ENCODE measurements at regions not wholly inside any gene's neighbourhood (a gene's known extent, or its start where the extent isn't known, plus 50 kb on each side); places are given as distances from the start of the nearest gene placed in this dataset.

GRCh38 chr3:95654570-95655362 is 1159.6 kb upstream of the EPHA6 start:
- TF ChIP-seq CTCF (IDR thresholded peaks at IDR 0.05; ENCODE audit: borderline replicate concordance, extremely low read depth, low read length, poor library complexity, severe bottlenecking) (no peak), EZH2 (IDR thresholded peaks at IDR 0.05; ENCODE audit: borderline replicate concordance, low read depth, low read length, severe bottlenecking) (no peak)
- no peak overlapping the region for H2AFZ ChIP-seq (ENCODE audit: low read depth, low read length)

GRCh38 chr3:95655363-95655986 is 1158.9 kb upstream of the EPHA6 start:
- H3K27me3 ChIP-seq (ENCODE audit: insufficient read depth, low read length, poor library complexity): no peaks in the 10 kb centered on the region
- no peak overlapping the region for H2AFZ ChIP-seq (ENCODE audit: low read depth, low read length)
- no peak overlapping the region for H3K4me3 ChIP-seq (ENCODE audit: low read depth in 1 of 2, low read length in 2 of 2)
- no peaks in the 10 kb centered on the region for H3K4me1 ChIP-seq (ENCODE audit: insufficient read depth, low read length)
- H3K79me2 ChIP-seq (ENCODE audit: insufficient read depth, low read length): no peaks in the 10 kb centered on the region
- H3K4me2 ChIP-seq (ENCODE audit: insufficient read depth, low read length): no peak overlapping the region
- H3K36me3 ChIP-seq (ENCODE audit: insufficient read depth, low read length): no peaks in the 10 kb centered on the region
- DNase-seq: no peak
- no peaks in the 10 kb centered on the region for H4K20me1 ChIP-seq (ENCODE audit: insufficient read depth, low read length)
- TF ChIP-seq EZH2 (IDR thresholded peaks at IDR 0.05; ENCODE audit: borderline replicate concordance, low read depth, low read length, severe bottlenecking): no peak
- TF ChIP-seq CTCF (IDR thresholded peaks at IDR 0.05; ENCODE audit: borderline replicate concordance, extremely low read depth, low read length, poor library complexity, severe bottlenecking): no peak
- no peak overlapping the region for H3K9ac ChIP-seq (ENCODE audit: low read depth, low read length)
- no peak overlapping the region for H3K27ac ChIP-seq (ENCODE audit: low read length)
- no peaks in the 10 kb centered on the region for H3K9me3 ChIP-seq (ENCODE audit: insufficient read depth, low read length, severe bottlenecking)
- no peak for ATAC-seq (ENCODE audit: insufficient read depth, low read depth)

More at GRCh38 chr3:95654570-95655362, 1159.6 kb upstream of the EPHA6 start:
- Histone ChIP-seq H3K27ac (ENCODE audit: low read length) (no peak overlapping the region), H3K9me3 (ENCODE audit: insufficient read depth, low read length, severe bottlenecking) (no peaks in the 10 kb centered on the region), H3K27me3 (ENCODE audit: insufficient read depth, low read length, poor library complexity) (no peaks in the 10 kb centered on the region), H3K79me2 (ENCODE audit: insufficient read depth, low read length) (no peaks in the 10 kb centered on the region), H3K4me3 (ENCODE audit: low read depth in 1 of 2, low read length in 2 of 2) (no peak overlapping the region), H3K4me1 (ENCODE audit: insufficient read depth, low read length) (no peaks in the 10 kb centered on the region), H3K36me3 (ENCODE audit: insufficient read depth, low read length) (no peaks in the 10 kb centered on the region), H3K4me2 (ENCODE audit: insufficient read depth, low read length) (no peak overlapping the region), H4K20me1 (ENCODE audit: insufficient read depth, low read length) (no peaks in the 10 kb centered on the region), H3K9ac (ENCODE audit: low read depth, low read length) (no peak overlapping the region)
- ATAC-seq (ENCODE audit: insufficient read depth, low read depth): no peak
- no peak for DNase-seq

- H2AFZ ChIP-seq (ENCODE audit: low read depth, low read length): no peak overlapping the region
- no peaks in the 10 kb centered on the region for H3K4me1 ChIP-seq (ENCODE audit: insufficient read depth, low read length)
- no peaks in the 10 kb centered on the region for H3K27me3 ChIP-seq (ENCODE audit: insufficient read depth, low read length, poor library complexity)
- H3K4me3 ChIP-seq (ENCODE audit: low read depth in 1 of 2, low read length in 2 of 2): no peak overlapping the region
- TF ChIP-seq CTCF (IDR thresholded peaks at IDR 0.05; ENCODE audit: borderline replicate concordance, extremely low read depth, low read length, poor library complexity, severe bottlenecking) (no peak), EZH2 (IDR thresholded peaks at IDR 0.05; ENCODE audit: borderline replicate concordance, low read depth, low read length, severe bottlenecking) (no peak)
- no peaks in the 10 kb centered on the region for H4K20me1 ChIP-seq (ENCODE audit: insufficient read depth, low read length)
- no peaks in the 10 kb centered on the region for H3K9me3 ChIP-seq (ENCODE audit: insufficient read depth, low read length, severe bottlenecking)
- DNase-seq (no peak), ATAC-seq (ENCODE audit: insufficient read depth, low read depth) (no peak)
- H3K79me2 ChIP-seq (ENCODE audit: insufficient read depth, low read length): no peaks in the 10 kb centered on the region
- no peak overlapping the region for H3K9ac ChIP-seq (ENCODE audit: low read depth, low read length)
- no peaks in the 10 kb centered on the region for H3K36me3 ChIP-seq (ENCODE audit: insufficient read depth, low read length)
- no peak overlapping the region for H3K4me2 ChIP-seq (ENCODE audit: insufficient read depth, low read length)
- no peak overlapping the region for H3K27ac ChIP-seq (ENCODE audit: low read length)
These were observed 1143.6 kb upstream of the EPHA6 start for GRCh38 chr3:95670765-95671164.

Measured in DND-41 (cell line).